ENCODE measurements at regions not wholly inside any gene's neighbourhood (a gene's known extent, or its start where the extent isn't known, plus 50 kb on each side); places are given as distances from the start of the nearest gene placed in this dataset.

- H3F3A ChIP-seq (ENCODE audit: insufficient read depth): peaks cover 13% of the 10 kb centered on the region
- H3K4me1 ChIP-seq (ENCODE audit: insufficient read depth): peaks cover 26% of the 10 kb centered on the region
- H3K27me3 ChIP-seq (replicated peaks; ENCODE audit: insufficient read depth): no peaks in the 10 kb centered on the region
- in situ Hi-C loops (cut with MboI): loop anchor here (10.0 to 25.0 kb wide), 2 partner anchors 405 to 868 kb away; no protein-coding TSS in a partner anchor
- H3K79me2 ChIP-seq (ENCODE audit: insufficient read depth): no peaks in the 10 kb centered on the region
- H4K20me1 ChIP-seq (ENCODE audit: insufficient read depth): no peaks in the 10 kb centered on the region
- no peak for DNase-seq
- H3K27ac ChIP-seq: no peak overlapping the region
- TF ChIP-seq EZH2phosphoT487 (IDR thresholded peaks at IDR 0.05; ENCODE audit: insufficient read depth, low read depth): no peak
- no peak for TF ChIP-seq EZH2 (IDR thresholded peaks at IDR 0.05; ENCODE audit: insufficient read depth, poor library complexity, severe bottlenecking)
- no peaks in the 10 kb centered on the region for H3K36me3 ChIP-seq (ENCODE audit: low read depth)
- WGBS, 2 experiments (ENCODE audit: low coverage in 1 of 2, low lambda C conversion rate in 2 of 2, missing lambda C conversion rate in 2 of 2): 61 to 74% methylated on average over 5 of the region's 5 CpGs
- no peak overlapping the region for H3K4me2 ChIP-seq (ENCODE audit: unreplicated experiment)
- H2AFZ ChIP-seq: no peak overlapping the region
- H3K4me3 ChIP-seq: no peak overlapping the region
- no peaks in the 10 kb centered on the region for H3K9me2 ChIP-seq (ENCODE audit: insufficient read depth)
- H3K9ac ChIP-seq: no peak overlapping the region
- no peaks in the 10 kb centered on the region for H3K9me3 ChIP-seq (ENCODE audit: low read depth)
Measured at GRCh38 chr15:38706956-38707355, 142.3 kb upstream of the RASGRP1 start.

- no peak overlapping the region for H2AFZ ChIP-seq
- H3K9me3 ChIP-seq (ENCODE audit: low read depth): no peaks in the 10 kb centered on the region
- H4K20me1 ChIP-seq (ENCODE audit: insufficient read depth): no peaks in the 10 kb centered on the region
- no peak overlapping the region for H3K9ac ChIP-seq
- no peak for TF ChIP-seq EZH2phosphoT487 (IDR thresholded peaks at IDR 0.05; ENCODE audit: insufficient read depth, low read depth)
- TF ChIP-seq EZH2 (IDR thresholded peaks at IDR 0.05; ENCODE audit: insufficient read depth, poor library complexity, severe bottlenecking): no peak
- in situ Hi-C loops (cut with MboI): loop anchor here (10.0 to 25.0 kb wide), 2 partner anchors 404 to 867 kb away; no protein-coding TSS in a partner anchor
- peaks cover 26% of the 10 kb centered on the region for H3K4me1 ChIP-seq (ENCODE audit: insufficient read depth)
- no peak overlapping the region for H3K4me3 ChIP-seq
- peak; percentile 78 for DNase-seq
- no peaks in the 10 kb centered on the region for H3K27me3 ChIP-seq (replicated peaks; ENCODE audit: insufficient read depth)
- peaks cover 14% of the 10 kb centered on the region for H3F3A ChIP-seq (ENCODE audit: insufficient read depth)
- no peak overlapping the region for H3K4me2 ChIP-seq (ENCODE audit: unreplicated experiment)
- no peaks in the 10 kb centered on the region for H3K9me2 ChIP-seq (ENCODE audit: insufficient read depth)
- WGBS, 2 experiments (ENCODE audit: low coverage in 1 of 2, low lambda C conversion rate in 2 of 2, missing lambda C conversion rate in 2 of 2): 33 to 34% methylated on average over 8 of the region's 8 CpGs
- no peaks in the 10 kb centered on the region for H3K79me2 ChIP-seq (ENCODE audit: insufficient read depth)
- no peaks in the 10 kb centered on the region for H3K36me3 ChIP-seq (ENCODE audit: low read depth)
- peak overlapping the region; percentile 24 for H3K27ac ChIP-seq
Measured at GRCh38 chr15:38707802-38708671, 143.4 kb upstream of the RASGRP1 start.

- Histone ChIP-seq H3K4me3 (no peak overlapping the region), H2AFZ (no peak overlapping the region), H3K4me1 (ENCODE audit: insufficient read depth) (peaks cover 29% of the 10 kb centered on the region), H3K27ac (peak overlapping the region; percentile 24), H3K27me3 (replicated peaks; ENCODE audit: insufficient read depth) (no peaks in the 10 kb centered on the region), H4K20me1 (ENCODE audit: insufficient read depth) (no peaks in the 10 kb centered on the region), H3K36me3 (ENCODE audit: low read depth) (no peaks in the 10 kb centered on the region), H3K9me3 (ENCODE audit: low read depth) (no peaks in the 10 kb centered on the region), H3K9me2 (ENCODE audit: insufficient read depth) (no peaks in the 10 kb centered on the region), H3K4me2 (ENCODE audit: unreplicated experiment) (no peak overlapping the region), H3K9ac (no peak overlapping the region), H3F3A (ENCODE audit: insufficient read depth) (peaks cover 21% of the 10 kb centered on the region), H3K79me2 (ENCODE audit: insufficient read depth) (no peaks in the 10 kb centered on the region)
- 90 to 92% methylated on average over 4 of the region's 4 CpGs for WGBS, 2 experiments (ENCODE audit: low coverage in 1 of 2, low lambda C conversion rate in 2 of 2, missing lambda C conversion rate in 2 of 2)
- in situ Hi-C loops (cut with MboI): loop anchor here (10.0 to 25.0 kb wide), 2 partner anchors 404 to 866 kb away; no protein-coding TSS in a partner anchor
- DNase-seq: no peak
- TF ChIP-seq EZH2phosphoT487 (IDR thresholded peaks at IDR 0.05; ENCODE audit: insufficient read depth, low read depth) (no peak), EZH2 (IDR thresholded peaks at IDR 0.05; ENCODE audit: insufficient read depth, poor library complexity, severe bottlenecking) (no peak)
Measured at GRCh38 chr15:38708672-38709180, 144.1 kb upstream of the RASGRP1 start.

GRCh38 chr15:38709196-38709595, 144.6 kb upstream of the RASGRP1 start:
- Histone ChIP-seq H3K27me3 (replicated peaks; ENCODE audit: insufficient read depth) (no peaks in the 10 kb centered on the region), H2AFZ (no peak overlapping the region), H3K36me3 (ENCODE audit: low read depth) (no peaks in the 10 kb centered on the region), H4K20me1 (ENCODE audit: insufficient read depth) (no peaks in the 10 kb centered on the region), H3K4me3 (no peak overlapping the region), H3K4me2 (ENCODE audit: unreplicated experiment) (no peak overlapping the region), H3K9ac (no peak overlapping the region), H3K9me2 (ENCODE audit: insufficient read depth) (no peaks in the 10 kb centered on the region), H3K79me2 (ENCODE audit: insufficient read depth) (no peaks in the 10 kb centered on the region), H3K4me1 (ENCODE audit: insufficient read depth) (peaks cover 34% of the 10 kb centered on the region), H3F3A (ENCODE audit: insufficient read depth) (peaks cover 25% of the 10 kb centered on the region), H3K27ac (no peak overlapping the region), H3K9me3 (ENCODE audit: low read depth) (no peaks in the 10 kb centered on the region)
- DNase-seq: no peak
- in situ Hi-C loops (cut with MboI): loop anchor here (10.0 to 25.0 kb wide), 2 partner anchors 403 to 866 kb away; no protein-coding TSS in a partner anchor
- TF ChIP-seq EZH2phosphoT487 (IDR thresholded peaks at IDR 0.05; ENCODE audit: insufficient read depth, low read depth): no peak
- no peak for TF ChIP-seq EZH2 (IDR thresholded peaks at IDR 0.05; ENCODE audit: insufficient read depth, poor library complexity, severe bottlenecking)
- 89 to 95% methylated on average over 2 of the region's 2 CpGs for WGBS, 2 experiments (ENCODE audit: low coverage in 1 of 2, low lambda C conversion rate in 2 of 2, missing lambda C conversion rate in 2 of 2)
